ENCODE measurements at regions not wholly inside any gene's neighbourhood (a gene's known extent, or its start where the extent isn't known, plus 50 kb on each side); places are given as distances from the start of the nearest gene placed in this dataset.

DNA sequence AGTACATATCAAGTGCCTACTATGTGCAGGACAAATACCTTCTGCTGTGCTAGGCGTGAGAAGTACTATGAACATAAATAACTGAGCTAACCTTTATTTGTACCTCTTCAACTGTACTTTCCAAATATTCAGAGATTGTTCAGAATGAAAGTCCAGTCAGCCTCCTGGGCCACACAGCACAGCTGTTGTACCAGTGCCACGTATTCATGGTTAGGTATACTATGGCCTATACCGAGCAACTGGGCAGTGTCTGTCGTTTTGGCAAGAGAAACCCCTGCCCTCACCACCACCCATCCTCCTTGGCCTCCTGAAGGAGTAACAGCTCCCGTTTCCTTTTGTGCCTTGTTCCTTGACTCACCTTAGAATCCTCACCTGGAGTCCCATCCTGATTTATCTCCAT, 53.0 kb downstream of the RASSF10 start:
- peaks cover 5% of the 10 kb centered on the region in 2 donors for H3K9me3 Mint-ChIP-seq
- H3K4me1 Mint-ChIP-seq, result no peaks in the 10 kb centered on the region
- H3K4me3 Mint-ChIP-seq, result no peak overlapping the region
- ATAC-seq (replicated peaks) (no peak), DNase-seq (no peak)
- H3K36me3 Mint-ChIP-seq, result no peaks in the 10 kb centered on the region
- H3K27ac Mint-ChIP-seq, result no peak overlapping the region
- H3K27me3 Mint-ChIP-seq, result peaks cover 8 to 12% of the 10 kb centered on the region in 2 donors

DNA sequence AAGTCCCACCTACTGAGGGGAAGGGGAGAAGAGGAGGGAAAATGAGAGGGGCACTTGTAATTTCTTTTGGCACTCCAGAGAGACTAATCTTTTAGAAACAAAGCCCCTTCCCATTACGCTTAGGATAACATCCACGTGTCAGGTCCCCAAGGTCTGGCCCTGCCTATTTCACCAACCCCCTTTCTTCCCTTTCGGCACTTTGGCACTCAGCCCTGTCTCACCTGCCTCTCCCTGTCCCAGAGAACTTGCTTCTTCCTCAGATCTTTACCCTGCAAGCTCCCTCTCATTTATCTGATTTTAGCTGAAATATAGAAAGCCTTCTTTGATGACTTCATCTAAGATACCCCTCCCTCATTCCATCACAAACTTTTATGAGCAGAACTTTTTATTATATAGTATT, 55.5 kb downstream of the RASSF10 start:
- no peaks in the 10 kb centered on the region for H3K4me1 Mint-ChIP-seq
- H3K27ac Mint-ChIP-seq, result no peak overlapping the region
- DNase-seq, result no peak
- ATAC-seq (replicated peaks), result no peak
- H3K27me3 Mint-ChIP-seq, result peaks cover 8 to 12% of the 10 kb centered on the region in 2 donors
- no peaks in the 10 kb centered on the region for H3K36me3 Mint-ChIP-seq
- H3K4me3 Mint-ChIP-seq, result no peak overlapping the region
- peaks cover 5% of the 10 kb centered on the region in 2 donors for H3K9me3 Mint-ChIP-seq

DNA sequence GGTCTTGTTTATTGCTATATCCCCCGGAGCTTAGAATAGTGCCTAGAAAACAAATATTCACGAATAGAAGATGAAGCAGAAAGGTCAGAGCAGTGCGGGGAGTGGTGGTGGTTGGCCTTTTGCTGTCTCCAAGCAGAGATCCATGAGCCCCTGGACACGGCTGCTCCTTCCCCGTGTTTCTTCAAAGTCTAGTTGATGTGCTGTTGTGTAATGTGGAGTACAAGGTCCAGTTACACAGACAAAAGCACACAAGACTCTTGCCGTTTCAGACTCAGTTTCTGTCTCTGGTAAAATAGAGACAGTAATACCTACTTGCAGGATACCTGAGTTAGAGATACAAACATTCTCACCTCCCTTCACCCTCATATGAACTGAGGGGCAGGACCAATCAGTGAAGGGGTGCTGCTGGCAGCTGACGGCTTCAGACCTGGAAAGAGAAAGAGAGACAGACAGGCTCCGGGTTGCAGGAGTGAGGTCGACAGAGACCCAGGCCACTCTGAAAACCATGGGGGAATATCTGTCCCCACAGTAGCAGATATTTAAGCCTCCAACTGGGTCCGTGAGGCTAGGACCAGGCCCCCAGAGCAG, 56.2 kb downstream of the RASSF10 start:
- H3K9me3 Mint-ChIP-seq, result peaks cover 5% of the 10 kb centered on the region in 2 donors
- no peak for DNase-seq

DNA sequence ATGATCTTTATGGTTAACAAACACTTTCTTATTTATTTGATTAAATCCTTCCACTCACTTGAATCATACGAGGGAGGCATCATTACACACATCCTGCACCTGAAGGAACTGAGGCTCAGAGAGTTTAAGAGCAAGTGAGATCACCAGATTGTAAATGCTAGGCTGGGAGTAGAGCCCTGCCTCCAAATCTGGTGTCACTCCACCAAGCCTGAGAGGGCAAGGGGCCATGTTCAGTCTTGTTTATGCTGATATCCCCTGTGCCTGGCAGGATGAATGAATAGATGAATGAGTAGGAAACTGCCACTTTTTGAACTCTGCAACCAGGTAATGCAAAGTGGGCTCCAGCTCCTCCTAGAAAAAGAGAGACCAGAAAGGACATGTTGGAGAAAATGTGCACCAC, 59.1 kb downstream of the RASSF10 start:
- H3K36me3 Mint-ChIP-seq, result no peaks in the 10 kb centered on the region
- H3K27ac Mint-ChIP-seq, result no peak overlapping the region
- H3K27me3 Mint-ChIP-seq, result peaks cover 7 to 11% of the 10 kb centered on the region in 2 donors
- peaks cover 0 to 3% of the 10 kb centered on the region in 2 donors for H3K9me3 Mint-ChIP-seq
- H3K4me3 Mint-ChIP-seq, result no peak overlapping the region
- DNase-seq (no peak), ATAC-seq (replicated peaks) (no peak)
- H3K4me1 Mint-ChIP-seq, result no peaks in the 10 kb centered on the region

More for the DNA sequence above, 56.2 kb downstream of the RASSF10 start:
- Mint-ChIP-seq H3K27me3 (peaks cover 8 to 12% of the 10 kb centered on the region in 2 donors), H3K4me3 (no peak overlapping the region), H3K27ac (no peak overlapping the region), H3K36me3 (no peaks in the 10 kb centered on the region), H3K4me1 (no peaks in the 10 kb centered on the region)
- ATAC-seq (replicated peaks), result no peak

DNA sequence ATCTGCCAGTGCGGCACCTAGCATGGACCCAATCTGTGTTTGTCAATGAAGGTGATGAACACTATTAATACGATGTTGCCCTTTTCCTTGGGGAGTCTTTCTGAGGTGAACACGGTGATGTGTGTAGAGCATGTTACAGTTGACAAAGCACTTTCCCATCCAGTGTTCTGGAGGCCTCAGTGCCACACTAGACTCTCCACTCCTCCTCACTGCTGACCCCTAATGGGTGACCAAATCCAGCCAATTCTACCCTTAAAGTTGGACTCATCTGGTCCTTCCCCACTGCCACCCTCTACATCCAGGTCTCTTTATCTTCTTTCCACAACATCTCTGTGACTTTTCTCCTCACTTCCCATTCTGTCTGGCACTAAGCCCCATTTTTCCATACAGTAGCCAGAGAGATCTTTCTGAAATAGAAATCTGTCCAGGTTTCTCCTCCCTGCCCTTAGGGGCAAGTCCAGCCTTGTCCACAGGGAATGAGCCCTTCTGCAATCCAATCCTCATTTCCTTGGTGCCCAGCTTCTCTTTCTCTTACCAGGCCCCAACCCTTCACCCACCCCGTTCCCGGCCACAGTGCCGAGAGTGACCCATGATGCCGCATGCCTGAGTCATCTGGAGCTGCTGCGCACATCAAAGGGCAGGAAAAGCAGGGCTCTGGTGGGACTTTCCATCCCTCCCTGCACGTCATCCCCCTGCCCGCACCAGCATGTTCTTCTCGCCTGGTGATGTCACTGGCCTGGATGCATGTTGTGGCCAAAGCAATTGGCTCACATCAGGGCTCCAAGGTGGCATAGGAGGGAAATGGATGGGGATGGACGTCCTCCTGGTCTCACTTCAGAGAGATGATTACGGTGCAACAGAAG, 64.2 kb downstream of the RASSF10 start:
- Mint-ChIP-seq H3K36me3 (no peaks in the 10 kb centered on the region), H3K4me3 (no peak overlapping the region), H3K9me3 (peaks cover 0 to 2% of the 10 kb centered on the region in 2 donors), H3K4me1 (no peaks in the 10 kb centered on the region), H3K27me3 (peaks cover 0 to 9% of the 10 kb centered on the region in 2 donors), H3K27ac (no peak overlapping the region)
- DNase-seq (no peak), ATAC-seq (replicated peaks) (no peak)

DNA sequence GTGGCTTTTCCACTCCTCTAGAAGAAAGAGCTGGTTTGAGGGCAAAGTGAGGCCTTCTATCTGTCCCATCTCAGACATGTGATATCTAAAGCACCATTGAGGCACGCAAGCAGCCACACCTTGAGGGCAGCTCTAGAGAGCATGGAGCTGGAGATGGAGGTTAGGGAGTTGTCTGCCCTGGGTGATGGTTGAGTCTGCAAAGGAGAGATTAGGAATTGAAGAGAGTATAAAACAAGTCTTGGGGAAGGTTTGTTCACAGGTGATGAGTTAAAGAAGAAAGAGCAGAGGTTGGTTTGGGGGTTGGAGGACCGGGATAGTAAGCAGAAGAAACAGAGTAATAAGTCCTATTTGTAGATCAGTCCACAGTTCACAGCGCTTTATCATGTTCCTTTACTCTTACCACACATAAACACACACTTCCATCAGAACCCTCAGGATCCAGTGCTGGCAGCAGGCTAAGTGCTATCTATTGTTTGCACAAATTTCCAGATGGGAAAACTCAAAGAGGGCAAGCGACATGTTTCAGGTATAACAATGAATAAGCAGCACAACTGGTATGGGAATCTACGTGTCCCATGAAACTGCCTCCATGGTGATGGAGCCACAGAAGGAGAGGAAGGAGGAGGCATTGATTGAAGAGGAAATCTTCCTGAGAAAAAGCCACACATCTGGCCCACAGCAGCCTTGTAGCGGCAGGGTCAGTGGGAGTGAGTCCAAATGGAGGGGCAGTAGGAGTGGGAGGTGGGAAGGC, 65.8 kb downstream of the RASSF10 start:
- peaks cover 0 to 2% of the 10 kb centered on the region in 2 donors for H3K9me3 Mint-ChIP-seq
- no peak overlapping the region for H3K4me3 Mint-ChIP-seq
- ATAC-seq (replicated peaks) (no peak), DNase-seq (no peak)
- H3K27ac Mint-ChIP-seq, result no peak overlapping the region
- no peaks in the 10 kb centered on the region for H3K36me3 Mint-ChIP-seq
- no peaks in the 10 kb centered on the region for H3K4me1 Mint-ChIP-seq
- peaks cover 0 to 9% of the 10 kb centered on the region in 2 donors for H3K27me3 Mint-ChIP-seq

DNA sequence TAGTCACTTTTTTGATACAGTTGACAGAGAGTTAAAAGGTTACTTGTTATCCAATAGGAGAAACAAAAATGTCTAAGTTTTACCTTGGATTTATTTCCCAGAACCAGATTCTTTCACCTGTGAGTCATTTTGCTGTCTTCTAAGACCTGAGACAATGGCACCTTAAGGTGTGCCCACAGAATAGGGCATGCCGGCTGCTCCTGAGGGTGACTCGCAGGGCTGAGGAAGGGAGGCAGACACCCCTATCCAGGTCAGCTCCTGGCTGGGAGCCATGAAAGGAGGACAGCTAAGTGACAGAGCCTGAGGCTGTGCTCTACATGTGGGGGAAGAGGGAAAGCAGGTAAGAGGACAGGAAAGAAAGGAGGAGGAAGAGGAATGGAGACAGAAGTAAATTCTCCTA, 67.8 kb downstream of the RASSF10 start:
- DNase-seq, result no peak
- Mint-ChIP-seq H3K27ac (no peak overlapping the region), H3K4me1 (no peaks in the 10 kb centered on the region), H3K9me3 (peaks cover 0 to 2% of the 10 kb centered on the region in 2 donors), H3K27me3 (peaks cover 0 to 9% of the 10 kb centered on the region in 2 donors), H3K4me3 (no peak overlapping the region), H3K36me3 (no peaks in the 10 kb centered on the region)
- ATAC-seq (replicated peaks), result no peak

DNA sequence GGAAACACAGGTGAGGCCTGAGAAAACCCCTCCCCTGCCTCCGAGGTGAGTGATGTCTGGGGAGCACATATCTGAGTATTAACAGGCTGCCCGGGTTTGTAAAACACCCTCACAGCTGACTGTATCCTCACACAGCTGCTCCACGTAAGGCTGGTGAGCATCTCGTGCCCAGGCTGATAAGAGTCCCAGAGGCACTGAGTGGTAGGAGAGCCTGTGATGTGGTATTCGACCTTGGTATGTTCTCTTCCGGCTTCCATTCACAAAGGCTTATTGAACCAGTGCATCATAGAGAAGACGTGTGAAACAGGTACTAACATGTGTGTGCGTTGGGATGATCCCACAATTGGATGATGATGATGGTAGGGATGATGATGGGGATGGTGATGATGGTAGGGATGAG, 71.7 kb downstream of the RASSF10 start:
- H3K27ac Mint-ChIP-seq, result no peak overlapping the region
- no peaks in the 10 kb centered on the region for H3K4me1 Mint-ChIP-seq
- H3K4me3 Mint-ChIP-seq, result no peak overlapping the region
- H3K36me3 Mint-ChIP-seq, result no peaks in the 10 kb centered on the region
- DNase-seq (no peak), ATAC-seq (replicated peaks) (no peak)
- peaks cover 2 to 4% of the 10 kb centered on the region in 2 donors for H3K9me3 Mint-ChIP-seq
- peaks cover 15 to 19% of the 10 kb centered on the region in 2 donors for H3K27me3 Mint-ChIP-seq

DNA sequence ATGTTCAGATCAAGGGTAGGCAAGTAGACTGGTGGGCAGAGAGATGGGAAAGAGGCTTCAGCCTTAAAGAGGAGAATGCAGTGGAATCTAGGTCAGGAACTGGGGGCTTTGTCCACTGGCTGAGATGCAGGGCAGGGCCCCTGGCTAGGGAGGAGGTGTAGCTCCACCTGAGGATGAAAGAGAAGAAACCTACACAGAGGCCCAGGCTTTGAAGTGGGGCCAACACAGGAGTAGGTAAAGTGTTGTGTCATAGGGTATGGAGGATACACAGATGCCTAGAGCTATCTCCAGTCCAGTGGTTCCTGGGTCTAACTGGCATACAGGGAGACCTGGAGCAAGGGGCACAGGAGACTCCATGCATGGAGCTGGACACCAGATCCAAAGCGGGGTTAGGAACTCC, 73.5 kb downstream of the RASSF10 start:
- H3K27ac Mint-ChIP-seq, result no peak overlapping the region
- ATAC-seq (replicated peaks) (no peak), DNase-seq (no peak)
- peaks cover 4 to 6% of the 10 kb centered on the region in 2 donors for H3K9me3 Mint-ChIP-seq
- H3K36me3 Mint-ChIP-seq, result no peaks in the 10 kb centered on the region
- no peaks in the 10 kb centered on the region for H3K4me1 Mint-ChIP-seq
- H3K4me3 Mint-ChIP-seq, result no peak overlapping the region
- H3K27me3 Mint-ChIP-seq, result peaks cover 14 to 36% of the 10 kb centered on the region in 2 donors

DNA sequence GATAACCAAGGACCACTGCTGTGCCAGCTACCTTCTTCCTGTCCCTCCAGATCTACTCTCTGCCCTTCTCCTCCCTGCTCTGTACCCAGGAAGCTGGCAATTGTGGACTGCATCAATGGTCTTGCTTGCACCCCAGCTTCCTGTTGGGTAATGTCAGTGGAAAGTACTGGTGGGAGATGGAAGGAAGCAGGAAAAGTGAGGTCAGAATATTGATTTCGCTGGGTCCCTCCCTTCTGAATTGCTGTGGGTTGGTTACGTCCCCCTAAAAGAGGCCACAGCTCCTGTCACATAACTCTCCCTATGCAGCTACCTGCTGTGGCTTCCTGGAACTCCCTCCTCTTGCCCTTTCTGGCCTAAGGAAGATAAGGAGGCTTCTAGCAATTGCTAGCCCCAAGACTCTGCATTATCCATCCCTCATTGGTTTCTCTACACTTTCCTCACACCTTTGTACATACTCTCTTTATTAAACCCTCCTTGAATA, 81.2 kb downstream of the RASSF10 start:
- DNase-seq (no peak), ATAC-seq (replicated peaks) (no peak)
- peaks cover under 1 to 9% of the 10 kb centered on the region in 2 donors for H3K9me3 Mint-ChIP-seq
- H3K4me1 Mint-ChIP-seq, result no peaks in the 10 kb centered on the region
- H3K27ac Mint-ChIP-seq, result no peak overlapping the region
- no peak overlapping the region for H3K4me3 Mint-ChIP-seq
- H3K27me3 Mint-ChIP-seq, result peaks cover under 1 to 19% of the 10 kb centered on the region in 2 donors
- H3K36me3 Mint-ChIP-seq, result peaks cover 0 to 2% of the 10 kb centered on the region in 2 donors

DNA sequence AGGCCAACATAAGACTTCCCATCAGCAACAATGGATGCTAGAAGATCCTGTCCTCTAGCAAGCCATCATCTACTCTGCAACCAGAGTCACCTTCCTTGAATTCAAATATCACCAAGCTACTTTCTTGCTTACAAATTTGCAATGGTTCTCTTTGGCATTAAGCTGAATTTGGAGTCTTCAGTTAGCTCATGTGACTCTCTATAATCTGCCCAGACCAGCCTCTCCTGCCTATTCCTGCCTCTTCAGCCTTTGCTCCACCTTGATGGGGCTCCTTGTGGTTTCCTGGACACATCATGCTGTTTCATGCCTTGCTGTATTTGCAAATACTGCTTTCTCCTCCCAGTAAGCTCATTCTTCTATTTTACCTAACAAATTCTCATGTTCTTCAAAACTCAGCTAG, 82.3 kb downstream of the RASSF10 start:
- Mint-ChIP-seq H3K4me1 (no peaks in the 10 kb centered on the region), H3K4me3 (no peak overlapping the region), H3K9me3 (peaks cover 0 to 8% of the 10 kb centered on the region in 2 donors), H3K27me3 (peaks cover 0 to 11% of the 10 kb centered on the region in 2 donors), H3K36me3 (peaks cover 0 to 2% of the 10 kb centered on the region in 2 donors), H3K27ac (no peak overlapping the region)
- ATAC-seq (replicated peaks) (no peak), DNase-seq (no peak)

DNA sequence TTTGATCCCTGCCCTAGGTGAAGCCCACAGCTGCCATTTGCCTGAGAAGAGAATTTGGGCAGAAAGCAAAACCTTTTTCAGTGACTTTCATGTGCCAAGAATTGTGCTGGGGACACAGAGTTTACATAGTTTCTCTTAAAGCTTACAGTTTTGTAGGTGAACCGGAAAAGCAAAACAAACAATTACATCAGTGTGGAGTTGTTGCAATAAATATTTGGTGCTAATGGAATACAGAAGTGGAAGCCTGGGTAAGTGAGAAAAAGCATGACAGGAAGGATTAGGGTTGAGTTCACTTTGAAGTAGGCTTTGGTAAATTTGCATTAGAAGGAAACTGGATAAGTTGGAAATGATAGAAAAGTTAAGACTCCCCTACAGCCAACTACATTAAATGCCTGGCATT, 82.7 kb downstream of the RASSF10 start:
- no peaks in the 10 kb centered on the region for H3K4me1 Mint-ChIP-seq
- ATAC-seq (replicated peaks) (no peak), DNase-seq (no peak)
- peaks cover 0 to 8% of the 10 kb centered on the region in 2 donors for H3K9me3 Mint-ChIP-seq
- H3K27ac Mint-ChIP-seq, result no peak overlapping the region
- peaks cover 0 to 2% of the 10 kb centered on the region in 2 donors for H3K36me3 Mint-ChIP-seq
- no peak overlapping the region for H3K4me3 Mint-ChIP-seq
- H3K27me3 Mint-ChIP-seq, result peaks cover 0 to 7% of the 10 kb centered on the region in 2 donors

DNA sequence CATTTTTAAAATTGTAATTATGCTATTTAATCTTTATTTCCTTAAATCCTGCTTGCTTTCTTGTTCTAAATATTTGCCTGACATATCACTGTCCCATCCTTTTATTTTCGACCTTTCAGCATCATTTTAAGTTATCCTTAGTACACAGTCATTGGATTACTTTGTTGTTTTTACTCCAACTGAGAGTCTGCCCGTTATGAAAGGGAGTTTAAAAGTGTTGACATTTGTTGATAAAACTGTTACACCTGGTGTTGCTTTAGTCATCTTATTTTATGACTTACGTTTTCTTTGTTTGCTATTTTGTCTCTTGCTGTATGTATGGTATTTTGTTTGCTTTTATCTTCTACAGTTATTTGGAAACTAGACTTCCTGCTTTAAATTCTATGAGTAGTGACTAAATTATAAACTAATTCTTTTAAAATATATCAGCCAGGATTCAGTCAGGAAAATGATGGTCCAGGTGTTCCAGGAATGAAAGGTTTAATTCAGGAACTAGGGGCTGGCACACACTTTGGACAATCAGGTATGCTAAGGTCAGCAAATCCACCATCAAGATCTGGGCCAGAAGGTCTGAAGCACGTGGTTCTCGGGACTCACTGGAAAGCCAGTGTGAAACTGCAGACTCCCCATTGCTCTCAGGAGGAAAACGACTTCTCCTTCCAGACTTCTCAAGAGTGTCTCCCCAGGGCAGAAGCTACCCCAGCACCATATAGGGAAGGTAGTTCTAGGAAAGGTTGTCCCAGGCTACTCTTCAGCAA, 86.0 kb downstream of the RASSF10 start:
- no peak for ATAC-seq (replicated peaks)
- no peak overlapping the region for H3K27ac Mint-ChIP-seq
- H3K4me1 Mint-ChIP-seq, result no peaks in the 10 kb centered on the region
- no peak overlapping the region for H3K4me3 Mint-ChIP-seq
- H3K36me3 Mint-ChIP-seq, result no peaks in the 10 kb centered on the region
- no peaks in the 10 kb centered on the region for H3K27me3 Mint-ChIP-seq
- no peak for DNase-seq
- peaks cover 0 to 2% of the 10 kb centered on the region in 2 donors for H3K9me3 Mint-ChIP-seq

DNA sequence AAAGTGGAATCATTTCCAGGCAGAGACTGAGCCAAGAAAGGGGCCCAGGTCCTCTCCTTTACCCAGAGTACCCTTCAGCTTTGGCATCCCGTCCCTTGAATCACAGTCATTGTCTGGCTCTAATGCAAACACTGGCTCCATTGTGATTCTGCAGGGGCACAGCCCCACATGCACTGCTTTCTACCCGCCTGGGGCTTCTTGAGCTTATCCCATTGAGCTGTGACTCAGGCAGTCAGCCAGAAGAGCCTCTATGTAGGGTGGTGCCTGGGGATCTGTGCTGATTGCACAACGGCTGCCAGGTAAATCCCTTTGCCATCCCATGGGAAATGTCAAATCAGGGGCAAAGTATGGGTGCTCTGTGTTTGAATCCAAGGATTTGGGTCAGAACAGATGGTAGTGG, 88.9 kb downstream of the RASSF10 start:
- ATAC-seq (replicated peaks) (no peak), DNase-seq (no peak)
- Mint-ChIP-seq H3K4me1 (no peaks in the 10 kb centered on the region), H3K27me3 (peaks cover 0 to 12% of the 10 kb centered on the region in 2 donors), H3K27ac (no peak overlapping the region), H3K9me3 (peaks cover 0 to 2% of the 10 kb centered on the region in 2 donors), H3K4me3 (no peak overlapping the region), H3K36me3 (no peaks in the 10 kb centered on the region)

All from stimulated activated naive B cell treated with anti-CD40 and anti-IgM and Interleukin-4, amounts not matched to agents 10 μg/mL and 1 μg/mL and 100 μg/mL, for 72 hours (primary cell).